ENCODE measurements at regions not wholly inside any gene's neighbourhood (a gene's known extent, or its start where the extent isn't known, plus 50 kb on each side); places are given as distances from the start of the nearest gene placed in this dataset.

GRCh38 chr2:103285354-103285753, 523.5 kb downstream of the TMEM182 start:
- intact Hi-C loops (cut with DNase I; ENCODE audit: low total_unique reads), result no loop called here
- in situ Hi-C loops (cut with MboI; ENCODE audit: low pct_ligation_motif_present in 1 of 4, low pct_unique_long_range_greater_than_20kb in 1 of 4, low sequenced_read_pairs in 3 of 4), result no loop called here
- Histone ChIP-seq H3K27me3 (no peaks in the 10 kb centered on the region), H3K27ac (no peak overlapping the region), H3K36me3 (no peaks in the 10 kb centered on the region), H3K9me3 (no peaks in the 10 kb centered on the region), H3K4me1 (no peaks in the 10 kb centered on the region), H3K4me3 (no peak overlapping the region)
- DNase-seq, result no peak
- TF ChIP-seq, protein P1, sequence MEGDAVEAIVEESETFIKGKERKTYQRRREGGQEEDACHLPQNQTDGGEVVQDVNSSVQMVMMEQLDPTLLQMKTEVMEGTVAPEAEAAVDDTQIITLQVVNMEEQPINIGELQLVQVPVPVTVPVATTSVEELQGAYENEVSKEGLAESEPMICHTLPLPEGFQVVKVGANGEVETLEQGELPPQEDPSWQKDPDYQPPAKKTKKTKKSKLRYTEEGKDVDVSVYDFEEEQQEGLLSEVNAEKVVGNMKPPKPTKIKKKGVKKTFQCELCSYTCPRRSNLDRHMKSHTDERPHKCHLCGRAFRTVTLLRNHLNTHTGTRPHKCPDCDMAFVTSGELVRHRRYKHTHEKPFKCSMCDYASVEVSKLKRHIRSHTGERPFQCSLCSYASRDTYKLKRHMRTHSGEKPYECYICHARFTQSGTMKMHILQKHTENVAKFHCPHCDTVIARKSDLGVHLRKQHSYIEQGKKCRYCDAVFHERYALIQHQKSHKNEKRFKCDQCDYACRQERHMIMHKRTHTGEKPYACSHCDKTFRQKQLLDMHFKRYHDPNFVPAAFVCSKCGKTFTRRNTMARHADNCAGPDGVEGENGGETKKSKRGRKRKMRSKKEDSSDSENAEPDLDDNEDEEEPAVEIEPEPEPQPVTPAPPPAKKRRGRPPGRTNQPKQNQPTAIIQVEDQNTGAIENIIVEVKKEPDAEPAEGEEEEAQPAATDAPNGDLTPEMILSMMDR (IDR thresholded peaks at IDR 0.05), result no peak
- TF ChIP-seq POLR2AphosphoS5 (IDR thresholded peaks at IDR 0.05) (no peak), POLR2A (IDR thresholded peaks at IDR 0.05) (no peak), EP300 (IDR thresholded peaks at IDR 0.05; ENCODE audit: low read depth) (no peak)
- WGBS, 2 donors (ENCODE audit: low coverage in 1 of 2), result 69 to 70% methylated on average over 3 of the region's 3 CpGs

GRCh38 chr2:103287746-103288145, 525.9 kb downstream of the TMEM182 start:
- no peak for DNase-seq
- in situ Hi-C loops (cut with MboI; ENCODE audit: low pct_ligation_motif_present in 1 of 4, low pct_unique_long_range_greater_than_20kb in 1 of 4, low sequenced_read_pairs in 3 of 4), result no loop called here
- Histone ChIP-seq H3K9me3 (no peaks in the 10 kb centered on the region), H3K4me3 (no peak overlapping the region), H3K4me1 (no peaks in the 10 kb centered on the region), H3K27ac (no peak overlapping the region), H3K36me3 (no peaks in the 10 kb centered on the region), H3K27me3 (peaks cover under 1% of the 10 kb centered on the region)
- intact Hi-C loops (cut with DNase I; ENCODE audit: low total_unique reads), result no loop called here
- TF ChIP-seq, protein P1 (IDR thresholded peaks at IDR 0.05), result no peak
- TF ChIP-seq POLR2AphosphoS5 (IDR thresholded peaks at IDR 0.05), result no peak
- no peak for TF ChIP-seq EP300 (IDR thresholded peaks at IDR 0.05; ENCODE audit: low read depth)
- TF ChIP-seq POLR2A (IDR thresholded peaks at IDR 0.05), result no peak
- WGBS, 2 donors (ENCODE audit: low coverage in 1 of 2), result 89 to 92% methylated on average over 4 of the region's 4 CpGs

GRCh38 chr2:103288696-103289095, 526.9 kb downstream of the TMEM182 start:
- Histone ChIP-seq H3K4me1 (no peaks in the 10 kb centered on the region), H3K4me3 (no peak overlapping the region), H3K36me3 (no peaks in the 10 kb centered on the region), H3K27ac (no peak overlapping the region), H3K9me3 (no peaks in the 10 kb centered on the region), H3K27me3 (peaks cover 10% of the 10 kb centered on the region)
- TF ChIP-seq POLR2AphosphoS5 (IDR thresholded peaks at IDR 0.05) (no peak), EP300 (IDR thresholded peaks at IDR 0.05; ENCODE audit: low read depth) (no peak), POLR2A (IDR thresholded peaks at IDR 0.05) (no peak)
- TF ChIP-seq, protein P1 (IDR thresholded peaks at IDR 0.05), result no peak
- no peak for DNase-seq
- in situ Hi-C loops (cut with MboI; ENCODE audit: low pct_ligation_motif_present in 1 of 4, low pct_unique_long_range_greater_than_20kb in 1 of 4, low sequenced_read_pairs in 3 of 4), result no loop called here
- 37 to 41% methylated on average over 4 to 5 of the region's 5 CpGs for WGBS, 2 donors (ENCODE audit: low coverage in 1 of 2)
- intact Hi-C loops (cut with DNase I; ENCODE audit: low total_unique reads), result no loop called here

- no peaks in the 10 kb centered on the region for H3K9me3 ChIP-seq
- in situ Hi-C loops (cut with MboI; ENCODE audit: low pct_ligation_motif_present in 1 of 4, low pct_unique_long_range_greater_than_20kb in 1 of 4, low sequenced_read_pairs in 3 of 4) (no loop called here), intact Hi-C loops (cut with DNase I; ENCODE audit: low total_unique reads) (no loop called here)
- H3K36me3 ChIP-seq, result no peaks in the 10 kb centered on the region
- H3K27me3 ChIP-seq, result peaks cover 10% of the 10 kb centered on the region
- H3K4me1 ChIP-seq, result no peaks in the 10 kb centered on the region
- no peak overlapping the region for H3K27ac ChIP-seq
- TF ChIP-seq, protein P1 (IDR thresholded peaks at IDR 0.05), result no peak
- no peak for TF ChIP-seq POLR2A (IDR thresholded peaks at IDR 0.05)
- no peak for TF ChIP-seq POLR2AphosphoS5 (IDR thresholded peaks at IDR 0.05)
- no peak for TF ChIP-seq EP300 (IDR thresholded peaks at IDR 0.05; ENCODE audit: low read depth)
- no peak for DNase-seq
- WGBS, 2 donors (ENCODE audit: low coverage in 1 of 2), result 57 to 59% methylated on average over 2 to 5 of the region's 5 CpGs
- no peak overlapping the region for H3K4me3 ChIP-seq
These were observed 527.4 kb downstream of the TMEM182 start for GRCh38 chr2:103289105-103289725.
